HG03103 (cell line): ENCODE measurements at regions not wholly inside any gene's neighbourhood (a gene's known extent, or its start where the extent isn't known, plus 50 kb on each side); places are given as distances from the start of the nearest gene placed in this dataset.
"Not testable (repeated sequence)": the region's sequence is repeated elsewhere in the genome, so short reads cannot be mapped to it uniquely, and the experiment has no call there.

ENCODE experiments used
- ATAC-seq: cut with Tn5 transposase; IDR thresholded peaks from one replicate; pipeline ENCODE4 v1.9.1; 2021; ENCODE audit warnings: low read depth; ENCODE audit not compliant: unreplicated experiment

- ATAC-seq = no peak
Observed at GRCh38 chr3:197408177-197408957, 110.0 kb upstream of the DLG1 start.

- ATAC-seq = no peak
Observed at GRCh38 chr3:197407526-197407925, 109.1 kb upstream of the DLG1 start.

DNA sequence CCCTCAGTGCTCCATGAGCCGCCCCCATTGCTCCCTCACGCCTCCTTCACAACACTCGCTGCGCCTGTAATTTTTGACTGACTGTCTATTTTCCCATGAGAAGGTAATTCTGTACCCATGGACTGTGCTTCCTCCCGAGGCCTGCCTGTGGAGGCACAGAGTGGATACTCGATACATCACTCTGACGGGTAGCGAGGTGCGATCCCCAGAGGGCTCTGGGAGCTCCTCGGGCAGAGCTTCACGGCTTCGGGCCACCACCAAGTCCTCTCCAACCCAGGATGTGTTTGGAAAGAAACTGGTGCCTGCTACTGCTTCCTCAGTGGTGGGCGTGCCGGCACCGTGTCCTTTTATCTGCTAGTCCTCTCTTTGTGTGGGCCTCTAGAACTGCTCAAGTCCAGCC is 108.6 kb upstream of the DLG1 start:
- no peak for ATAC-seq

DNA sequence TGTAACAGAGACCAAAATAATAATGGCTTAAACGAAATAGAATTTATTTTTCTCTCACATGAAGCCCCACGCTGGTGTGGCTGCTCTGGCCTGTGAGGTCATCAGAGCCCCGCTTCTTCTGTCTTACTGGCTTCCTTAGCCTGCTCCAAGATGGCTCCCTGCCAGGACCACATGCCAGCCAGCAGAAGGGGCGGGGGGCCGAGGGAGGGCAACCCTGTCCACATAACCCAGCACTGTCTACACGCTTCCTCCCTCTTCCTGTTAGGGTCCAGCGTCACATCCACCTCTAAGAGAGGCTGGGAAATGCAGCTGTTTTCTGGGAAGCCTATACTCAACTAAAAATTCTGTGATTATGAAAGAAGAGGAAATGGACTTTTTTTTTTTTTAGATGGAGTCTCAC is 107.9 kb upstream of the DLG1 start:
- no peak for ATAC-seq

DNA sequence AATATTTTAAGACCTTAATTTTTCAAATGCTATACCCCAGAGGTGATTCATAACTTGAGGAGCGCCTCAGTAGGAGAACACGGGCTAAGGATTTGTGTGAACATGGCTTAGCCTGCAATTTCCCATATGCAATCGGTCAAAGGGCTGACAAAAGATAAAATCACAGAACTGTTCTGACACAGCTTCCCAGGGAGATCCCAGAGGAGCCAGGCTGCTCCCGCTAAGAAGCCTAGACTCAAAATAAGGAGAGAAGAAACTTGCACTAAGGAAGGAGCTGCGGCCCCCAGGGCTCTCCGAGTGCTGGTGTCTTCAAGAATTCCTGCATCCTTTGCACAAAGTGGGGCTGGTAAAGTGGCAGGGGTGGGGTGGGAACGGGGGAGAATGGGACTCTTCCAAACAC is 106.3 kb upstream of the DLG1 start:
- ATAC-seq = no peak

- ATAC-seq = no peak
Observed at GRCh38 chr3:197404030-197404429, 105.6 kb upstream of the DLG1 start.

DNA sequence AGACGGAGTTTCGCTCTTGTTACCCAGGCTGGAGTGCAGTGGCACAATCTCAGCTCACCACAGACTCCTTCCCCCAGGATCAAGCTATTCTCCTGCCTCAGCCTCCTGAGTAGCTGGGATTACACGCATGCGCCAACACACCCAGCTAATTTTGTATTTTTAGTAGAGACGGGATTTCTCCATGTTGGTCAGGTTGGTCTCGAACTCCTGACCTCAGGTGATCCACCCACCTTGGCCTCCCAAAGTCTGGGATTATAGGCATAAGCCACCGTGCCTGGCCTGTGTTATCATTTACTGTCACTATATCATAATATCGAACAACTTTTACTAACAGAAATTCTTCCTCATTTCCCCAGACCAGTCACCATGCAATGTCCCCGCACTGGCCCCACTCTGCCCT is 104.0 kb upstream of the DLG1 start:
- not testable (repeated sequence) for ATAC-seq

- no peak for ATAC-seq
Observed at GRCh38 chr3:197399486-197399885, 101.1 kb upstream of the DLG1 start.

- no peak for ATAC-seq
Observed at GRCh38 chr3:197398286-197398878, 100.0 kb upstream of the DLG1 start.

DNA sequence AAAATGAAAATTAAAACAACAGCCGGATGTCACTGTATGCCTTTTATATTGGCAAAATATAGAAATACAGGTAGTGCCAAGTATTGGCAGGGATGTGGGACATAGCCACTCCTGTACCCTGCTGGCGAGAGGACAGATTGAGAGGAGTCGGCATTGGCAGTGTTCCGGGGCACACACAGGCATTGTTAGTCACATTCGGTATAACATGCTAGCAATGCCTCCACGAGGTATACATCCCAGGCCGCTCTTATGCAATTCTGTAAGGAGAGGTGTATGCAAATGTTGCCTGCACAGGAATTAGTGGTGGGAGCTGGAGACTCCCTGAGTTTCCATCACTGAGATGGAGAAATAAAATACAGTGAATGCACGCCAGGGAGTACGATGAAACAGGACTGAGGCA is 99.4 kb upstream of the DLG1 start:
- ATAC-seq = no peak

DNA sequence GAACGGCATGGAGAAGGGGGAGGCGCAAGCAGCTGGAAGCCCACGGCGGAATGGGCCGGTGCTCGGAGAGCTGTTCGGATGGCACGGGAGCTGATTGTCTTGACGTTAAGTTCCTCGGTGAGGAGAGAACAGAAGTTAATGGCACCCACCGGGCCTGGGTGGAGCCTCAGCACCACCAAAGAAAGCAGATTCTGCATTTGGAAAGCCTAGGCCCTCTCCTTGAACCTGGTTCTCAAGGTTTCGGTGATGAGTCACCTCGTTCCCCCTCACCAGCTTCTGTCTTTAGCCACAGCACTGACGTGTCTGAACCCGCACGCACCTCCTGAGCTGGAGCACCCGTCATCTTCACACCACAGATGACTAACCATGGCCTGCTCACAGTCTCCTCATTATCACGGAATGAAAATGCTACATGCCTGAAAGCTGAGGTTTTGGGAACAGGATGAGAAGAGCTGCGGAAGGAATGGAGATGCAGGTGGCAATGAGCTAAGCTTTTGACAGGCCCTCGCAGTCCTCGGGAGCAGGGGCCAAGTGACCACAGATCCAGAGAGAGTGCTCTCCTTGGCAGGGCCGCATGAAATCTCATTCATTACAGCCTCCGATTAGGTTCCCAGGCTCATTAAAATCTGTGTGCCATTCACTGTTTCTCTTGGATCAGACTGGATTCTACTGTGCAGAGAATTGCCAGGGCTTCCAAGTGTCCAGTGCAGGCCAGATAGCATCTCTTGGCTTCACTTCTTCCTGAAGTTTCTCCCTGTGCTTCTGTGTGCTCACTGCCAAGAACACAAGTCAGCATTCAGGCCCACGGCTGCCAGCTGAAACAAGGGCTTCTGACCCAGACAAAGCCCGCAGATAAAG is 96.3 kb upstream of the DLG1 start:
- no peak for ATAC-seq

DNA sequence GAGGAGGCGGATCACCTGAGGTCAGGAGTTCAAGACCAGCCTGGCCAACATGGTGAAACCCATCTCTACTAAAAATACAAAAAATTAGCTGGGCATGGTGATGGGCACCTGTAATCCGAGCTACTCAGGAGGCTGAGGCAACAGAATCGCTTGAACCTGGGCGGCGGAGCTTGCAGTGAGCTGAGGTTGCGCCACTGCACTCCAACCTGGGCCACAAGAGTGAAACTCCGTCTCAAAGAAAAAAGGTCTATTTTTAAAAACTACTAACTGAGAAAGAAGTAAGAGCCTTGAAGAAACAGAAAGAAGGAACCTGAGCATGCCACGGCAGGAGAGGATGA is 95.7 kb upstream of the DLG1 start:
- ATAC-seq = not testable (repeated sequence)

DNA sequence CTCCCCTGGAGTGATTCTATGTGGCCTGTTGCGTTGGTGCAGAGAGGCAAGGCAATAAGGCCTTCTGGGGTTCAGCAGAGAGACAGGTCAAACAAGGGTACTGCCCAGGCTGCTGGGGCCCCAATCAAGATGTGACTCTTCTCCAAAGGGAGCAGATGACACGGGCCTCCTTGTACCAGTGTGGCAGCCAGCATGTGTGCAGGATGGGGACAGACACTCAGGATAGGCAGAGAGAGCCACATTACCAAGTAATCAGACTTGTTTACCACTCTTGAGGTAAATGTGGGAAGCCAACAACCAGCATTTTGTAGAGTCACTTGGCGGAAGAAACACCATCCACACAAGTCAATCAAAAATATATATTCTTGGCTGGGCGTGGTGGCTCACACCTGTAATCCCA is 95.3 kb upstream of the DLG1 start:
- ATAC-seq = no peak

- no peak for ATAC-seq
Observed at GRCh38 chr3:197392961-197393360, 94.5 kb upstream of the DLG1 start.

DNA sequence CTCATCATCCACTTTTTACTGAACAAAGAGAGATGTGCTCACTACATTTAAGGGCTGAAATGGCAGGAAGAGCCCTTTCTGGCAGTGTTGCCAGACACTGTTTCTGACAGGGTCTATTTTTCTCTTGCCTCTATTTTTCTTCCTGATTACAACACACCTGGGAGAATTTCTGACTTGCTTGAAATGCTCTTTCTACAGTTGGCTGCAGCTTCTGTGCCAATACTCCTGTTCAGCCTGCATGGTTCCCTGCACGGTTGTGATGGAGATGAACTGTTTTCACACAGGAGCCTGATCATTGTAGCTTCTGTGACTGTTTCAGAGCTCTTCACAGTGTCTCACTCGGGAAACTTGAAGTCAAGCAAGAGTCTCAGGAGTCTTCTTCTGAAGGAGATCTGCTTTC is 83.0 kb upstream of the DLG1 start:
- no peak for ATAC-seq

DNA sequence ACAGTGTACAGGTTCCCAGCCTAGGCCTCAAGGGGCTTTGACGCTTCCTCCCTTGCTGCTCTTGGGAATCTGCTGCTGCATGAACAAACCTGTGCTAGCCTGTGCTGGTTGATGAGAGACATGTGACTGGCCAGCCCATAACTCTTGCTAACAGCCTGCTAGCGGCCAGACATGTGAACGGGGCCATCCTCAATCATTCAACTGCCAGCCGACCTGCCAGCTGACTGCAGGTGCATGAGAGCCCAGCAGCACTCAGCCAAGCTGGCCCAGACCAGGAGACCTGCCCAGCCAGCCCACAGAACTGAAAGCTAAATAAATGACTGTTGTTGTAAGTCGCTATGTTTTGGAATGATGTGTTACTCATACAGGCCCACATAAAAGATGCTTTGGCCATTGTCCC is 82.4 kb upstream of the DLG1 start:
- ATAC-seq = no peak

DNA sequence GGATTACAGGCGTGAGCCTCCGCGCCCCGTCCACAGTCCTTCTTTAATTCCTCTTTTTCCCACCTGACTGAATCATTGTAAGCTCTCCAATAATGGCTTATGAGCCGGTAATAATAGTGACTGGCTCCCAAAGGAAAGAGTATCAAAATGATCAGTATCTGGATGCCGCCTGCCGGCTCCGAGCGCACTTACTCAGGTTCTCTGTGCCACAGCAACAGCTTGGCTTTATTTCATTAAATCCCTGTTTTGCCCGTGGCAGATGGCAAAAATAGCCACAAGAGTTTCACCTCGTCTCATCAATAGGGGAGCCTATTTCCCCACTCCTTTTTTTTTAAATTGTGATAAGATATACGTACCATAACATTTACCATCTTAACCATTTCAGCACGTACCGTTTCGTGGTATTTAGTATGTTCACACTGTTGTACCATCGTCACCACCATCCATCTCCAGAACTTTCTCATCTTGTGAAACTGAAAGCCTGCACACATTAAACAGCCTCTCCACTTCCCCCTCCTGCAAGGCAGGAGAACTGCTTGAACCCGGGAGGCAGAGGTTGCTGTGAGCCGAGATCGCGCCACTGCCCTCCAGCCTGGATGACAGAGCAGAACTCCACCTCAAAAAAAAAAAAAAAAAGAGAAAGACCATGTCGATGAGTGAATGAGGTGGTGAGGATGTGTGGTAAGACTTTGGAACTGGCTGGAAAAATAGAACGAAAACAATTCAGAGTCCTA is 80.7 kb upstream of the DLG1 start:
- no peak for ATAC-seq

DNA sequence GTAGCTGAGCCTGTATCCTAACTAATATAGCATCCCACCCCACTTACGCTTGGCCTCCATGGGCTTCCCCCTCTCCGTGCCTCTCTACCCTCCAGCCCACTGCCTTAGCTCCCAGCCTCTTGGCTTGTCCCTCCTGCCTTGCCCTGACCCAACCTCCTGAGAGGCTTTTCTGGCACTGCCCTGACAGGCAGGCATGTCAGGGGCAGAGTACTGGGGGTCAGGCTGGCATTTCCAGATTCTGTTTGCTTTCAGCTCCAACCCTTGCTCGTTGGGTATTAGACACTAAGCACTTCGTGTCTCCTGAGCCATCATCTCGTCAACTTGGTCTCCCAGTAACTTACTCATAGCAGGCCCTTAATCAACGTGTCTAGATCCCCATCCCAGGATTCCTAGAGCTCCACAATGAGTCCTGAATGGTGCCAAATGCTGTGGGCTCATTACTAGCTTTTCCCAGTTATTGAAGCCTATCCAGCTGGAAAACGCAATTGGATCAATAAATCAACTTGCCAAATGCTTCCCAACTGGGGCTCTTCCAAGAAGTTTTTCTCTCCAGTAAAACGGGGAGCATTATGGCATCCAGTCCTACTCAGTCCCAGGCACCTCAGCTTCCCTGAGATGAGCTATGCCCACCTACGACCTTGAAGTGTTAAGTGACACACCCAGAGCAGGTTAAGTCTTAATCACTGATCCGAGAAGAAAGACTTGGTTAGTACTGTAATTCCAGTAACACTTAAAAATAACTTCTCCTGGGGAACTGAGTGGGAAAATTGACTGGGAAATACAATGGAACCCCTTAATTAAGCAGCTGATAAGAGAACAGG is 78.5 kb upstream of the DLG1 start:
- no peak for ATAC-seq

DNA sequence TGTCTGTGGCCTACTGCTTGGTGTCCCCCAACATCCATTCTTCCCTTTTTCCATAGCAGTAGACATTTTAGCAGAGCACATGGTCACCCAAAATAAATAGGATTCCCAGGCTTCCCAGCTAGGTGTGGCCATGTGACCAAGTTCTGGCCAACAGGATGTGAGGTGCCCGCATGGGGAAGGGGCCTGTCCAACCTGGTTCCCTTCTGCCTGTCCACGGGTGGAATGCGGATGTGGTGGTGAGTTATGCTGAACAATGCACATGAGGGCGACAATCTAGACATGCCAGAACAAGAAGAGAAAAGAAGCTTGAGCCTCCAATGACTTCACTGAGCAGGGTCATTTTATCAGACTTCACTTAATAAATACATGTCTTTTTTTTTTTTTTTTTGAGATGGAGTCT is 77.6 kb upstream of the DLG1 start:
- ATAC-seq = no peak

DNA sequence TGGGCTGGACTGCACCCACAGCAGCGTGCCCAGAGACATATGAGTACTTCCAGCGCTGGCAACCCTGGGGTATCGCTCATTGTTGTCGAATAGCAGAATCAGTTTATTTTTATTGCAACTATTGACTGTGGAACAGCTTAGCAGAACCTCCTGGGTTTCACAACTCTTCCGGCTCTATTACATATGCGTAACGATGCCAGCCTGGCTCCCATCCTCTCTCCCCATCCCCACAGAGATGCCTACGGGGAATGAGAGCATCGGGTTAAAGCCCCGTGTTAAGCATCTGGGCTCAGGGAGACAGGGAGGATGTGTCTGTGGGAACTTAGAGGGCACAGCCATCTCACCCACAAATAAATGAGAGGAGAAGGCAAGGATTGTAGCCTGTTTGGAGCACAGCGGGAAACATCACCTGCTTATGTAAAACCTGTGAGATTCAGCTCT is 76.6 kb upstream of the DLG1 start:
- no peak for ATAC-seq
